Right atrium auricular region (tissue), 2 donors: ENCODE measurements at regions not wholly inside any gene's neighbourhood (a gene's known extent, or its start where the extent isn't known, plus 50 kb on each side); places are given as distances from the start of the nearest gene placed in this dataset.

ENCODE experiments used
- DNase-seq: peaks from one replicate; pipeline ENCODE4 v3.0.0-alpha.2; 2019; ENCODE audit warnings: low spot score
- H3K27ac ChIP-seq, 2 donors: fragments of 200-600 bp; sonication (generic); 1 replicate in 1 of 2; 2 replicates in 1 of 2; pipeline ENCODE4 v1.5.1; 2016 to 2019
- H3K27me3 ChIP-seq, 2 donors: fragments of 200-600 bp; sonication (generic); one replicate each; pipeline versions ENCODE4 v1.5.1 to v1.6.0; 2017 to 2019
- H3K36me3 ChIP-seq: fragments of 200-600 bp; sonication (generic); one replicate; pipeline ENCODE4 v1.5.1; 2016
- H3K4me1 ChIP-seq, 2 donors: fragments of 200-600 bp; sonication (generic); one replicate each; pipeline versions ENCODE4 v1.5.1 to v1.6.0; 2017 to 2019
- H3K4me3 ChIP-seq, 2 donors: fragments of 200-600 bp; sonication (generic); 1 replicate in 1 of 2; 2 replicates in 1 of 2; pipeline ENCODE4 v1.5.1; 2017 to 2019; ENCODE audit warnings: mild to moderate bottlenecking in 1 of 2, moderate library complexity in 1 of 2
- H3K9me3 ChIP-seq, 2 donors: fragments of 200-600 bp; sonication (generic); one replicate each; pipeline ENCODE4 v1.5.1; 2019
- CTCF ChIP-seq, 2 donors: fragments of 200-600 bp; sonication (generic); IDR thresholded peaks; one replicate each; pipeline ENCODE4 v1.5.1; 2019; ENCODE audit warnings: antibody characterized with exemption in 2 of 2

- no peaks in the 10 kb centered on the region for H3K9me3 ChIP-seq
- no peaks in the 10 kb centered on the region for H3K4me1 ChIP-seq
- TF ChIP-seq CTCF (IDR thresholded peaks at IDR 0.05): no peak
- H3K4me3 ChIP-seq: no peak overlapping the region
- no peaks in the 10 kb centered on the region for H3K36me3 ChIP-seq
- no peak for DNase-seq
- no peak overlapping the region for H3K27ac ChIP-seq
- H3K27me3 ChIP-seq: no peaks in the 10 kb centered on the region
Observed at GRCh38 chr12:66763467-66763866, 84.6 kb upstream of the GRIP1 start.

DNA sequence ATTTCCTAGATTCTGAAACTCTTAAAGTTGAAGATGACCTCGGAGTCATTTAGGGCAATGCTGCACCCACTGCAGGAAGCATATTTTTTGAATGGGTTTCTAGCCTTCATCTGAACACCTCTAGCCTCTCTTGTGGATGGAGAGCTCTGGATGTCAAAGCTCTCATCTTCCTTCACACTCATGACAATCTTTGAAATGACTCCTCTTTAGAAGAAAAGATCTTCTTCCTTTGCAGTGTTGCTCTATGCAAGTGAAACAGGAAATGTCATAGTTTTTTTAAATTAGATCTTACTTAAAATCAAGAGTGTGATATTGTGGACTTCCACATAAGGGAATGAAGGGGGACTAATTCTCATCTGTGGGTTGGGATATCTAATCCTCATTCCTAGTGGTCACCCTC, 86.3 kb upstream of the GRIP1 start:
- no peak for DNase-seq
- H3K9me3 ChIP-seq: no peaks in the 10 kb centered on the region
- no peaks in the 10 kb centered on the region for H3K4me1 ChIP-seq
- no peaks in the 10 kb centered on the region for H3K27me3 ChIP-seq
- H3K36me3 ChIP-seq: no peaks in the 10 kb centered on the region
- no peak overlapping the region for H3K27ac ChIP-seq
- no peak overlapping the region for H3K4me3 ChIP-seq
- TF ChIP-seq CTCF (IDR thresholded peaks at IDR 0.05): no peak

DNA sequence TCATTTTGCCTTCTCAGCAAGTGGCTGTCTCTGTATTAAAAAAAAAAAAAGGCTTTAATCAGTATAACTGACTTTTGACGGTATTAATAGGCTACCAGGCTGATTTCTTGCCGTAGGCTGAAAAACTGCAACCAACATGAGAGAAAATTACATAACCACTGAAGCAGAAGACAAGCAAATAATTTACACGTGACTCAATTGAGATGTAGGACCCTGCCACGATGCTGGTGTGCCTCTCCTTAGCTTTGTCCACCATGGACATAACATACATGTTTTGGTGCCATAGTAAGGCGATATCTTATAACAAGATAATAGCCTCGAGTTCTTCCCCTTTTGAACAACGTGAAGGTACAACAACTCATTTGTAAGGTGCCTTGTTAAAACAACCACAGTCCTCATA, 88.7 kb upstream of the GRIP1 start:
- Histone ChIP-seq H3K9me3 (no peaks in the 10 kb centered on the region), H3K27ac (no peak overlapping the region), H3K36me3 (no peaks in the 10 kb centered on the region), H3K27me3 (no peaks in the 10 kb centered on the region), H3K4me3 (no peak overlapping the region), H3K4me1 (no peaks in the 10 kb centered on the region)
- TF ChIP-seq CTCF (IDR thresholded peaks at IDR 0.05): no peak
- DNase-seq: no peak

DNA sequence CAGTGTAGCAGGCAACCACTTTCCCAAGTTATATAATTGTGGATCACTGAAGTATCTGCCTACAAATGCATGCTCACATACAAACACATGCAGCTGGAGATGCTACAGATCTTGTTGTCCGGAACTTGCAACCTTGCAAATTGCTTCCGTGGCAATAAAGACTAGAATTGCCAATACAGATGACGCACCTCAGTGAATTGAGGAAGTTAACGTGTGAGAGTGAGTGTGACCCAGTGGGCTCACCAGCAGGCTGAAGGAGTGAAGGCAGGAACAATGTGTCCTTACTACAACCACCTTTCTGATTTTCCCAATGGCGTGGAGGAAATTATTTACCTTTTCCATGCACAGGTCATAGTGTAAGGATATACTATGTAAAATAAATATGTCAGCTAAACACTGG, 89.4 kb upstream of the GRIP1 start:
- no peaks in the 10 kb centered on the region for H3K36me3 ChIP-seq
- DNase-seq: no peak
- H3K9me3 ChIP-seq: no peaks in the 10 kb centered on the region
- H3K4me1 ChIP-seq: no peaks in the 10 kb centered on the region
- no peak overlapping the region for H3K27ac ChIP-seq
- TF ChIP-seq CTCF (IDR thresholded peaks at IDR 0.05): no peak
- no peak overlapping the region for H3K4me3 ChIP-seq
- no peaks in the 10 kb centered on the region for H3K27me3 ChIP-seq

DNA sequence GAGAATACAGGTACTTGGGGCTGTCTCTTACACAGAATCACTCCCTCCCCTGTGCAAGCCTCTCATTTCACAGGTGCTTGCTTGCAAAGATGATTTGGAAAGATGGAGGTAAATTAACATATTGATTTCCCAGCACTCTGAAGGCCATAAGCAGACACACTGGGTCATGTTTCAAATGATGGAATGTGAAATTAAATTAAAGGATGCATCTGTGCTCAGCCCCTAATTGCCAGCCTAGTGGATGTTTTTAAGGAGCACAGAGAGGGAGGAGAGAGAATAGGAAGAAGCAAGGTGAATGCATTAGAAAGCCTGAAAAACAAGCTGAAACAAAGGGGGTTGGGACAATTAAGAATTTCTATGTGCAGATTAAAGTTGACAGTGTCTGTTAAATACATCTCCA, 96.1 kb upstream of the GRIP1 start:
- Histone ChIP-seq H3K9me3 (no peaks in the 10 kb centered on the region), H3K4me3 (no peak overlapping the region), H3K4me1 (no peaks in the 10 kb centered on the region), H3K36me3 (no peaks in the 10 kb centered on the region), H3K27ac (no peak overlapping the region), H3K27me3 (no peaks in the 10 kb centered on the region)
- no peak for TF ChIP-seq CTCF (IDR thresholded peaks at IDR 0.05)
- no peak for DNase-seq

- no peaks in the 10 kb centered on the region for H3K27me3 ChIP-seq
- H3K27ac ChIP-seq: no peak overlapping the region
- no peaks in the 10 kb centered on the region for H3K9me3 ChIP-seq
- H3K36me3 ChIP-seq: no peaks in the 10 kb centered on the region
- no peak for DNase-seq
- H3K4me3 ChIP-seq: no peak overlapping the region
- H3K4me1 ChIP-seq: no peaks in the 10 kb centered on the region
- no peak for TF ChIP-seq CTCF (IDR thresholded peaks at IDR 0.05)
Observed at GRCh38 chr12:66775871-66776270, 97.0 kb upstream of the GRIP1 start.
